ENCODE measurements at regions not wholly inside any gene's neighbourhood (a gene's known extent, or its start where the extent isn't known, plus 50 kb on each side); places are given as distances from the start of the nearest gene placed in this dataset.
"Not testable (repeated sequence)": the region's sequence is repeated elsewhere in the genome, so short reads cannot be mapped to it uniquely, and the experiment has no call there.

DNA sequence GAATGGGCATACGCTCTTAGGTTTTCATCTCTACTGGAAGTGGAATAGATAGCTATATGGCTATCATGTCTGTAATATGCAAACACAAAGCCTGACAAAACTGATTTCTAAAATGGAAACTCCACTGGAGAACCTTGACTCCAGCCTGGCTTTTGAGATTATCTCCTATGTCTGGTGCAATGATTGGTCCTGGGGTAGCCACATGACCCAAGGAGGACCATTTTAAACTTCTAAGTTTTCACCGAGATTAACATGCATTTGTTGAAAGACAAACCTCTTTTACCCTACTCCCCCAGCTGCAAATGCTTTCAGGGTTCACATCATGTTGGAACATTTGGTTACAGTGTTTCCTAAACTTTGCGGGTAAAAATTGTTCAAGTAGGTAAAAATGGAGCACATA, 124.6 kb downstream of the CCDC74A start:
- TF ChIP-seq, protein P1, sequence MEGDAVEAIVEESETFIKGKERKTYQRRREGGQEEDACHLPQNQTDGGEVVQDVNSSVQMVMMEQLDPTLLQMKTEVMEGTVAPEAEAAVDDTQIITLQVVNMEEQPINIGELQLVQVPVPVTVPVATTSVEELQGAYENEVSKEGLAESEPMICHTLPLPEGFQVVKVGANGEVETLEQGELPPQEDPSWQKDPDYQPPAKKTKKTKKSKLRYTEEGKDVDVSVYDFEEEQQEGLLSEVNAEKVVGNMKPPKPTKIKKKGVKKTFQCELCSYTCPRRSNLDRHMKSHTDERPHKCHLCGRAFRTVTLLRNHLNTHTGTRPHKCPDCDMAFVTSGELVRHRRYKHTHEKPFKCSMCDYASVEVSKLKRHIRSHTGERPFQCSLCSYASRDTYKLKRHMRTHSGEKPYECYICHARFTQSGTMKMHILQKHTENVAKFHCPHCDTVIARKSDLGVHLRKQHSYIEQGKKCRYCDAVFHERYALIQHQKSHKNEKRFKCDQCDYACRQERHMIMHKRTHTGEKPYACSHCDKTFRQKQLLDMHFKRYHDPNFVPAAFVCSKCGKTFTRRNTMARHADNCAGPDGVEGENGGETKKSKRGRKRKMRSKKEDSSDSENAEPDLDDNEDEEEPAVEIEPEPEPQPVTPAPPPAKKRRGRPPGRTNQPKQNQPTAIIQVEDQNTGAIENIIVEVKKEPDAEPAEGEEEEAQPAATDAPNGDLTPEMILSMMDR (IDR thresholded peaks at IDR 0.05) = not testable (repeated sequence)
- TF ChIP-seq, protein P2, sequence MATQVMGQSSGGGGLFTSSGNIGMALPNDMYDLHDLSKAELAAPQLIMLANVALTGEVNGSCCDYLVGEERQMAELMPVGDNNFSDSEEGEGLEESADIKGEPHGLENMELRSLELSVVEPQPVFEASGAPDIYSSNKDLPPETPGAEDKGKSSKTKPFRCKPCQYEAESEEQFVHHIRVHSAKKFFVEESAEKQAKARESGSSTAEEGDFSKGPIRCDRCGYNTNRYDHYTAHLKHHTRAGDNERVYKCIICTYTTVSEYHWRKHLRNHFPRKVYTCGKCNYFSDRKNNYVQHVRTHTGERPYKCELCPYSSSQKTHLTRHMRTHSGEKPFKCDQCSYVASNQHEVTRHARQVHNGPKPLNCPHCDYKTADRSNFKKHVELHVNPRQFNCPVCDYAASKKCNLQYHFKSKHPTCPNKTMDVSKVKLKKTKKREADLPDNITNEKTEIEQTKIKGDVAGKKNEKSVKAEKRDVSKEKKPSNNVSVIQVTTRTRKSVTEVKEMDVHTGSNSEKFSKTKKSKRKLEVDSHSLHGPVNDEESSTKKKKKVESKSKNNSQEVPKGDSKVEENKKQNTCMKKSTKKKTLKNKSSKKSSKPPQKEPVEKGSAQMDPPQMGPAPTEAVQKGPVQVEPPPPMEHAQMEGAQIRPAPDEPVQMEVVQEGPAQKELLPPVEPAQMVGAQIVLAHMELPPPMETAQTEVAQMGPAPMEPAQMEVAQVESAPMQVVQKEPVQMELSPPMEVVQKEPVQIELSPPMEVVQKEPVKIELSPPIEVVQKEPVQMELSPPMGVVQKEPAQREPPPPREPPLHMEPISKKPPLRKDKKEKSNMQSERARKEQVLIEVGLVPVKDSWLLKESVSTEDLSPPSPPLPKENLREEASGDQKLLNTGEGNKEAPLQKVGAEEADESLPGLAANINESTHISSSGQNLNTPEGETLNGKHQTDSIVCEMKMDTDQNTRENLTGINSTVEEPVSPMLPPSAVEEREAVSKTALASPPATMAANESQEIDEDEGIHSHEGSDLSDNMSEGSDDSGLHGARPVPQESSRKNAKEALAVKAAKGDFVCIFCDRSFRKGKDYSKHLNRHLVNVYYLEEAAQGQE (IDR thresholded peaks at IDR 0.05; ENCODE audit: insufficient read depth in 1 of 2, low read depth in 2 of 2, low read length in 1 of 2) = not testable (repeated sequence)
- TF ChIP-seq POLR2AphosphoS5, TCF7L2 (IDR thresholded peaks at IDR 0.05; ENCODE audit: low read depth, low read length): not testable (repeated sequence)

Measured in Panc1 (cell line).